ENCODE measurements at regions not wholly inside any gene's neighbourhood (a gene's known extent, or its start where the extent isn't known, plus 50 kb on each side); places are given as distances from the start of the nearest gene placed in this dataset.
A peak's percentile ranks its signal among the peaks of the same experiment; 100 is the strongest.

- ATAC-seq, result no peak
- intact Hi-C loops (cut with DNase I), result no loop called here
- no peak for DNase-seq (ENCODE audit: missing footprints)
These were observed 848.0 kb upstream of the CADM2 start for GRCh38 chr3:84110787-84111186.

- intact Hi-C loops (cut with DNase I), result no loop called here
- no peak for DNase-seq (ENCODE audit: missing footprints)
- no peak for ATAC-seq
These were observed 833.5 kb upstream of the CADM2 start for GRCh38 chr3:84125201-84125721.

- DNase-seq (ENCODE audit: missing footprints) (no peak), ATAC-seq (peak; percentile 8)
- intact Hi-C loops (cut with DNase I), result no loop called here
These were observed 833.0 kb upstream of the CADM2 start for GRCh38 chr3:84125760-84126159.

GRCh38 chr3:84126160-84126559, 832.6 kb upstream of the CADM2 start:
- ATAC-seq, result no peak
- intact Hi-C loops (cut with DNase I), result no loop called here

DNA sequence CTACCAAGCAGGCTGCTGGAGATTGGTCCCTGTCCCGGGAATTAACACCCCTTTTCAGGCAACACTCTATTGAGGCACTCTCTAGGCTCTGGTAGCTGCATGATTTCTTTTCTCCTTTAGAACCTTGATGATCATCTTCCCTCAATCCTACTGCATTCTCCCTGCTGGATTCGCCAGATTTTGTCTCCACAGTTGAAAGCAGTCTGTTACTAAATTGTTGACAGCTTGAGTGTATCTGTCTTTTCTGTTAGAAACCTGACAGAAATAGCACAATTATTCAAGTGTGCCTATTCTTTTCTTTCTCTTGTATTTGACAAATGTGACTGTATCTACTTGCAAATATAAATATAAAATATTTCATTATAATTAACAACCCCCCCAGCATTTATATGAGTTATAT, 830.8 kb upstream of the CADM2 start:
- DNase-seq (ENCODE audit: missing footprints), result no peak
- ATAC-seq, result no peak
- intact Hi-C loops (cut with DNase I), result no loop called here

More at GRCh38 chr3:84126160-84126559, 832.6 kb upstream of the CADM2 start:
- DNase-seq (ENCODE audit: missing footprints), result peak; percentile 58

DNA sequence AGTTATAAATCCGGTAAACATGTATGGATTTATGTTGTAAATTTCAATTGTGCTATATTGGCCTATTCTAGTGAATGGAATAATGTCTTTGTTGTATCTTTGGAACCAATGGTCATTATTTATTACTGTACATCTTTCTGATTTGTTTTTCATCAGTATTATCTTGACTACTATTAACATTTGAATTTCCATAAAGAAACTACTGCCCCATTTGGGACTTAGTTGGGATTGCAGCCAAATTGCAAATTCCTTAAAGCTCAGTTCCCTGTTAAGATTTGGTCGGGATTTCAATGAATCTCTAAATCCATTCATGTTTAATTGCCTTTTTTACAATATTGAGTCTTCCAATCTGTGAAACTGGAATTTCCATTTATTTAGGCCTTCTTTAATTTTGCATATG, 822.4 kb upstream of the CADM2 start:
- intact Hi-C loops (cut with DNase I), result no loop called here
- ATAC-seq, result no peak
- DNase-seq (ENCODE audit: missing footprints), result no peak

GRCh38 chr3:84140631-84141030, 818.2 kb upstream of the CADM2 start:
- ATAC-seq (no peak), DNase-seq (ENCODE audit: missing footprints) (no peak)
- intact Hi-C loops (cut with DNase I), result no loop called here

GRCh38 chr3:84141571-84141970, 817.2 kb upstream of the CADM2 start:
- no peak for DNase-seq (ENCODE audit: missing footprints)
- intact Hi-C loops (cut with DNase I), result no loop called here
- no peak for ATAC-seq

- DNase-seq (ENCODE audit: missing footprints) (no peak), ATAC-seq (no peak)
- intact Hi-C loops (cut with DNase I), result no loop called here
These were observed 793.5 kb upstream of the CADM2 start for GRCh38 chr3:84165328-84165727.

- no peak for DNase-seq (ENCODE audit: missing footprints)
- intact Hi-C loops (cut with DNase I), result no loop called here
- no peak for ATAC-seq
These were observed 783.3 kb upstream of the CADM2 start for GRCh38 chr3:84175449-84175848.

GRCh38 chr3:84184937-84185336, 773.9 kb upstream of the CADM2 start:
- DNase-seq (ENCODE audit: missing footprints) (no peak), ATAC-seq (no peak)
- intact Hi-C loops (cut with DNase I), result no loop called here

GRCh38 chr3:84194029-84194428, 764.8 kb upstream of the CADM2 start:
- DNase-seq (ENCODE audit: missing footprints) (no peak), ATAC-seq (no peak)
- intact Hi-C loops (cut with DNase I), result no loop called here

- ATAC-seq (no peak), DNase-seq (ENCODE audit: missing footprints) (no peak)
- intact Hi-C loops (cut with DNase I), result no loop called here
These were observed 749.3 kb upstream of the CADM2 start for GRCh38 chr3:84209474-84209873.

- intact Hi-C loops (cut with DNase I), result no loop called here
- ATAC-seq, result no peak
These were observed 735.3 kb upstream of the CADM2 start for GRCh38 chr3:84223512-84223911.

DNA sequence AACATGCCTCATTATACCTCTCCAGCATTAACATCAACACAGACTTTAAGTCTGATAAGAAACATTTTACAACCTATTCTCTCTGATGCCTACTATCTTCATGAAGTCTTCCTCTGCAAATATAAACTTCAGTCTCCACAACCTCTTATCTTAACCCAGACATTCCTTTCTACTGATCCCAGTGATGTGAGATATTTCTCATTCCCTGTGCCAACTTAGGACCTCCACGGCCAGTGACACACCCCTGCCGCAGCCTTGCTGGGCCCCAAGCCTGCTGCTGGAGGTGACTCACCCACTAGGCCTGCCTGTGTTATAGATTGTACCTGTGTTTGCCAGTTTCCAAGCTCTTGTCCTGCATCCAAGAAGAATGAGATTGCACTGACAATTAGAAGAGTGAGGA, 734.5 kb upstream of the CADM2 start:
- no peak for ATAC-seq
- intact Hi-C loops (cut with DNase I), result no loop called here
- DNase-seq (ENCODE audit: missing footprints), result no peak

More at GRCh38 chr3:84223512-84223911, 735.3 kb upstream of the CADM2 start:
- DNase-seq (ENCODE audit: missing footprints), result no peak

DNA sequence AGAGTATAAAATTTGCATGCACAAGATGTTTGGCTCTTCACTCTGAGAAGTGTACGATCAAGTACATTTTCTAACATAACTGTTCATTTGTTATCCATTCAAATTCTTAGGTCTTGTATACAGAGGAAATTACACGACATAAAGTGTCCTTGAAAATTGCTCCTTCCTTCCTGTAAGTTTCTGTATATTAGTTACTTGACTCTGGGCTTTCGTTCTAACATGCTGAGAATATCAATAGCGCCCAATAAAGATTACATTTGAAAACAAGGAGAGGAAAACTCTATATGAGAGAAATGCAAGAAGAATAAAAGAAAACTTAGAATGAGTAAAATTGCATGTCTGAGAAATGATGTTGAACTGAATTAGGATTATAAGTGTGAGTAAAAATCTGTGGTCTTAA, 722.5 kb upstream of the CADM2 start:
- DNase-seq (ENCODE audit: missing footprints), result no peak
- intact Hi-C loops (cut with DNase I), result no loop called here
- ATAC-seq, result no peak

GRCh38 chr3:84245789-84246188, 713.0 kb upstream of the CADM2 start:
- DNase-seq (ENCODE audit: missing footprints) (no peak), ATAC-seq (no peak)
- intact Hi-C loops (cut with DNase I), result no loop called here

DNA sequence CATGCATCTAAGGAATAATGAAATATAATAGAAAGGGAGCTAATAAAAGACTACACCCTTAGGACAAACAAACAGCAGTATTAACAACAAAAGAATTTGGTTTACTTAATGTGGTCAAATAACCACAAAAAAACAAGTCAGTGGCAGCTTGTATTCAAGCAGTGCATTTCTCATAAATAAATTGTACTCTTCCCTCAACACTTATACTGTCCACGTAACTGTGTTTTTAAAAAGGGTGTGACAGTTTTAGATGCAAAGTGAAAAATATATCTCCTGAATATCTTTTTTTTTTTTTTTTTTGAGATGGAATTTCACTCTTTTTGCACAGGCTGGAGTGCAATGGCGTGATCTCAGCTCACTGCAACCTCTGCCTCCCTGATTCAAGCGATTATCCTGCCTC, 698.2 kb upstream of the CADM2 start:
- intact Hi-C loops (cut with DNase I), result no loop called here

GRCh38 chr3:84265768-84266167, 693.0 kb upstream of the CADM2 start:
- DNase-seq (ENCODE audit: missing footprints) (no peak), ATAC-seq (no peak)
- intact Hi-C loops (cut with DNase I), result no loop called here

More for the DNA sequence above, 698.2 kb upstream of the CADM2 start:
- no peak for DNase-seq (ENCODE audit: missing footprints)
- ATAC-seq, result no peak

DNA sequence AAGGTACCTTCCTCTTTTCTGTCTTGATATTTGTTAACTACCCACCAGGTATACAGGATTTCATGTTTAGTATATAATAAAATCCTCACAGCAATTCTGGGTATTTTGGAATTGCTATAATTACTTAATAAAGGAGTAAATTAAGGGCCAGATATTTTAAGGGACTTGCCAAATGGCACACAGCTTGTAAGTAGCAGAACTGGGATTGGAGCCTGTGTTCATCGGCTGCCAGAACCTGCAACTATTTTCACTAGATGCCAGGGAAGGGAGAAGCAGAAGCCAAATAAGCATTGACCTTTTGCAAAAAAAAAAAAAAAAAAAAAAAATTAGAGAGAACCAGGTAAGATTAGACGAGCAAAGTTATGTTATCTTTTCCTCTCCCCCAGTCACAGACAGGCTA, 683.3 kb upstream of the CADM2 start:
- ATAC-seq (no peak), DNase-seq (ENCODE audit: missing footprints) (no peak)
- intact Hi-C loops (cut with DNase I), result no loop called here

DNA sequence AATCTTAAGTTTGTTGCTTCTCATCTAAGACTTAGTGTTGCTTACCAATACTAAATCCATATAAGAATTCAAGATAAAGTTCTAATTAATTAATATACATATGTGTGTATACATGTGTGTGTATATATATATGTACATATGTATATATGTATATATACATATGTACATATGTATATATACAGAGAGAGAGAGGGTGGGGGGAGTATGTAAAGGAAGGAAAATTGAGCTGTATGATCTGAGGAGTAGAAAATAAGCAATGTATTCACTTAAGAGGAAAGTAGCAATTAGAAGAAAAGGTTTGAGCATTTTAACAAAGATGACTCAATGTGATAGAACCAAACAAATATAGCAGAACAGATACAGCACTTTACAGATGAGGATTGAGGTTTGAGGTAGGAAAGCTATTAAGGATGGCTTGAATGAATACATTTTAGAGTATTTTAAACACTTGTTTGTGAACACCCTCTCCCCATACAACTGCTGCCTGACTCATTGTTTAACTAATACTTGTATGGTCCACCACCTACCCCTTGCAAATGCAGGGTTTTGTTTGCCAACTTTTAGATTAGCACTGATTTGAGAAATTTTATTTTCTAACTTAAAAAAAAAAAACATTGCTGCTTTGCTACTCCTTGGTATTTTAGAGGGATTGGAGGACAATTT, 681.1 kb upstream of the CADM2 start:
- DNase-seq (ENCODE audit: missing footprints), result no peak
- intact Hi-C loops (cut with DNase I), result no loop called here
- no peak for ATAC-seq

Measured in Right ventricle myocardium inferior (tissue), 1 donor.